ENCODE measurements at regions not wholly inside any gene's neighbourhood (a gene's known extent, or its start where the extent isn't known, plus 50 kb on each side); places are given as distances from the start of the nearest gene placed in this dataset.

DNA sequence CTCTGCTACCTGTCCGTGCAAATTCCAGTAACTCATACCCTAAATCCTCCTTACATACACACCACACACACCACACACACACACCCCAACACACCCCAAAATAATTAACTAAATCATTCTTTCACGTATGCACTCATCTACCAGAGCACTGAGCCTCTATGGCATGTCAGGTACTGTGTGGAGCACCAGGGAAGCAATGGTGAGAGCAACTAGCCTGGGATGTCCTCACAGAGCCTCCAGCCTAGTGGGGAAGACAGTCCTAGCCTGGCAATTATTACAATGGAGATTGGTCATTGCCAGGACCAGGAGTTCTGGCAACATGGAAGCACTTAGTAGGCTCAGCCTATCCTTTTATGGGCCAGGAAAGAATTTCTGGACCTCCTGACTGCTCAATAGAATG lies 72.7 kb upstream of the LCLAT1 start:
- Histone ChIP-seq H3K9ac (ENCODE audit: control insufficient read depth, extremely low read depth, insufficient read depth, low read length) (no peak overlapping the region), H3K4me2 (ENCODE audit: control insufficient read depth, extremely low read depth, insufficient read depth, low read depth, low read length) (no peak overlapping the region), H4K20me1 (ENCODE audit: control insufficient read depth, extremely low read depth, insufficient read depth, low read length) (no peaks in the 10 kb centered on the region), H3K4me3 (ENCODE audit: control insufficient read depth in 2 of 3, extremely low read depth in 1 of 3, insufficient read depth in 2 of 3, low read depth in 1 of 3, low read length in 3 of 3) (no peak overlapping the region), H3K79me2 (ENCODE audit: control insufficient read depth, insufficient read depth, low read length) (no peaks in the 10 kb centered on the region), H3K4me1 (ENCODE audit: control insufficient read depth, extremely low read depth, insufficient read depth, low read length) (peaks cover 6% of the 10 kb centered on the region), H3K9me1 (ENCODE audit: control insufficient read depth, extremely low read depth, insufficient read depth, low read length) (no peaks in the 10 kb centered on the region), H2AFZ (ENCODE audit: control insufficient read depth, low read length) (no peak overlapping the region), H3K27me3 (ENCODE audit: control insufficient read depth, extremely low read depth, insufficient read depth, low read length) (no peaks in the 10 kb centered on the region), H3K27ac (ENCODE audit: control insufficient read depth, insufficient read depth, low read length) (no peak overlapping the region), H3K9me3 (ENCODE audit: control insufficient read depth, low read depth, low read length) (no peaks in the 10 kb centered on the region), H3K36me3 (ENCODE audit: control insufficient read depth in 2 of 2, extremely low read depth in 1 of 2, insufficient read depth in 2 of 2, low read length in 2 of 2) (no peaks in the 10 kb centered on the region)
- TF ChIP-seq EZH2 (IDR thresholded peaks at IDR 0.05; ENCODE audit: low read length) (no peak), CTCF (optimal IDR thresholded peaks at IDR 0.05 in 1 of 3, IDR thresholded peaks at IDR 0.05 in 1 of 3, conservative IDR thresholded peaks at IDR 0.05 in 1 of 3; ENCODE audit: extremely low read depth in 1 of 3, insufficient read depth in 2 of 3, low read length in 3 of 3) (no peak)
- DNase-seq (ENCODE audit: low read depth, low spot score) = no peak
- dilution Hi-C loops (cut with MboI; ENCODE audit: extremely low pct_ligation_motif_present, low sequenced_read_pairs) = no loop called here
- FAIRE-seq = no peak

- Histone ChIP-seq H3K9me1 (ENCODE audit: control insufficient read depth, extremely low read depth, insufficient read depth, low read length) (no peaks in the 10 kb centered on the region), H3K9me3 (ENCODE audit: control insufficient read depth, low read depth, low read length) (no peaks in the 10 kb centered on the region), H3K27ac (ENCODE audit: control insufficient read depth, insufficient read depth, low read length) (no peak overlapping the region), H3K79me2 (ENCODE audit: control insufficient read depth, insufficient read depth, low read length) (no peaks in the 10 kb centered on the region), H3K4me3 (ENCODE audit: control insufficient read depth in 2 of 3, extremely low read depth in 1 of 3, insufficient read depth in 2 of 3, low read depth in 1 of 3, low read length in 3 of 3) (no peak overlapping the region), H3K4me1 (ENCODE audit: control insufficient read depth, extremely low read depth, insufficient read depth, low read length) (peaks cover 6% of the 10 kb centered on the region), H3K36me3 (ENCODE audit: control insufficient read depth in 2 of 2, extremely low read depth in 1 of 2, insufficient read depth in 2 of 2, low read length in 2 of 2) (no peaks in the 10 kb centered on the region), H2AFZ (ENCODE audit: control insufficient read depth, low read length) (no peak overlapping the region), H3K27me3 (ENCODE audit: control insufficient read depth, extremely low read depth, insufficient read depth, low read length) (no peaks in the 10 kb centered on the region), H3K4me2 (ENCODE audit: control insufficient read depth, extremely low read depth, insufficient read depth, low read depth, low read length) (no peak overlapping the region), H4K20me1 (ENCODE audit: control insufficient read depth, extremely low read depth, insufficient read depth, low read length) (no peaks in the 10 kb centered on the region), H3K9ac (ENCODE audit: control insufficient read depth, extremely low read depth, insufficient read depth, low read length) (no peak overlapping the region)
- DNase-seq (ENCODE audit: low read depth, low spot score) = no peak
- no peak for TF ChIP-seq CTCF (optimal IDR thresholded peaks at IDR 0.05 in 1 of 3, IDR thresholded peaks at IDR 0.05 in 1 of 3, conservative IDR thresholded peaks at IDR 0.05 in 1 of 3; ENCODE audit: extremely low read depth in 1 of 3, insufficient read depth in 2 of 3, low read length in 3 of 3)
- no peak for TF ChIP-seq EZH2 (IDR thresholded peaks at IDR 0.05; ENCODE audit: low read length)
- no peak for FAIRE-seq
- dilution Hi-C loops (cut with MboI; ENCODE audit: extremely low pct_ligation_motif_present, low sequenced_read_pairs) = no loop called here
Observed at GRCh38 chr2:30375915-30376314, 71.1 kb upstream of the LCLAT1 start.

All from keratinocyte (primary cell).